ENCODE measurements at regions not wholly inside any gene's neighbourhood (a gene's known extent, or its start where the extent isn't known, plus 50 kb on each side); places are given as distances from the start of the nearest gene placed in this dataset.

DNA sequence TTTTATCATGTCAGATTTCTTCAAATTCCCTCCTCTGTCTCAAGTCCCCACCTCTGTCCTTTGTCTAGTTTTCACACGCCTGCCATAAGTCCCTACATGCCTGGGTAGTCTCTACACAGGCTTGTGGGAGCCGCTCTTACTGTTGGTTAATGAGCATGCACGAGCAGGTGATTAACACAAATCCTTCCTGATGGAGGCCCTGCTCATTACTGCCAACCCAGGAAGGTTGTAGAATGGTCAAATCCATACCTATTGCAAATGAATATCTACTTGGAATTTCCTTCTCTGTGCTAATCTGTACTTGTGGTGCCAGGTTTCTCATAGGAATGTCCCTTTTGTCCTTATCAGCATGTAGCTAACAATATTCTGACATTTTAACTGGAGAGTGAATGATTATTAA, 208.4 kb upstream of the HDX start:
- no peak for DNase-seq (ENCODE audit: low spot score)
- no peak overlapping the region for H3K4me3 ChIP-seq (ENCODE audit: severe bottlenecking)
- ATAC-seq (ENCODE audit: low read depth): no peak

DNA sequence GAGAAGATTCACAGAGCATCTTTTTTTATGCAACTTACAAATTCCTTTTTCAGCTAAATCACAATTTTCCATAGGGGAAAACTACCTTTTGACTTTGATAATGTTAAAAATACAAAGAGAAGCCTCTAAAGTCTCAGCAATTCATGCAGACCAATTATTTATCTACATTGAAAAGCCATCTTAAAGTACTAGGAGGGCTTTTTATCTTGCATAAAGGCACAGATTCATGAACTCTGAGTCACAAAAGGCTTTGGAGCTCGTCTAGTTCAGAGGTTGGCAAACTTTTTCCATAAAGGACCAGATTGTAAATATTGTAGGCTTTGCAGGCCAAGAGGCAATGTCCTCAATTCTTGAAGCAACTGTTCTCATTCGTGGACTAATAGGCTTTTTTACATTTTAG, 210.4 kb upstream of the HDX start:
- H3K27me3 ChIP-seq (ENCODE audit: insufficient read depth, poor library complexity, severe bottlenecking): no peaks in the 10 kb centered on the region
- TF ChIP-seq, protein P1, sequence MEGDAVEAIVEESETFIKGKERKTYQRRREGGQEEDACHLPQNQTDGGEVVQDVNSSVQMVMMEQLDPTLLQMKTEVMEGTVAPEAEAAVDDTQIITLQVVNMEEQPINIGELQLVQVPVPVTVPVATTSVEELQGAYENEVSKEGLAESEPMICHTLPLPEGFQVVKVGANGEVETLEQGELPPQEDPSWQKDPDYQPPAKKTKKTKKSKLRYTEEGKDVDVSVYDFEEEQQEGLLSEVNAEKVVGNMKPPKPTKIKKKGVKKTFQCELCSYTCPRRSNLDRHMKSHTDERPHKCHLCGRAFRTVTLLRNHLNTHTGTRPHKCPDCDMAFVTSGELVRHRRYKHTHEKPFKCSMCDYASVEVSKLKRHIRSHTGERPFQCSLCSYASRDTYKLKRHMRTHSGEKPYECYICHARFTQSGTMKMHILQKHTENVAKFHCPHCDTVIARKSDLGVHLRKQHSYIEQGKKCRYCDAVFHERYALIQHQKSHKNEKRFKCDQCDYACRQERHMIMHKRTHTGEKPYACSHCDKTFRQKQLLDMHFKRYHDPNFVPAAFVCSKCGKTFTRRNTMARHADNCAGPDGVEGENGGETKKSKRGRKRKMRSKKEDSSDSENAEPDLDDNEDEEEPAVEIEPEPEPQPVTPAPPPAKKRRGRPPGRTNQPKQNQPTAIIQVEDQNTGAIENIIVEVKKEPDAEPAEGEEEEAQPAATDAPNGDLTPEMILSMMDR (IDR thresholded peaks at IDR 0.05; ENCODE audit: poor library complexity, severe bottlenecking): no peak
- no peak overlapping the region for H3K27ac ChIP-seq (ENCODE audit: poor library complexity, severe bottlenecking)
- no peak overlapping the region for H3K4me3 ChIP-seq (ENCODE audit: severe bottlenecking)
- H3K9me3 ChIP-seq (ENCODE audit: severe bottlenecking): no peaks in the 10 kb centered on the region
- no peaks in the 10 kb centered on the region for H3K4me1 ChIP-seq (ENCODE audit: insufficient read depth, poor library complexity, severe bottlenecking)
- ATAC-seq (ENCODE audit: low read depth): no peak
- no peak for DNase-seq (ENCODE audit: low spot score)
- no peaks in the 10 kb centered on the region for H3K36me3 ChIP-seq (ENCODE audit: low read depth)

More for the DNA sequence above, 208.4 kb upstream of the HDX start:
- Histone ChIP-seq H3K27ac (ENCODE audit: poor library complexity, severe bottlenecking) (no peak overlapping the region), H3K4me1 (ENCODE audit: insufficient read depth, poor library complexity, severe bottlenecking) (no peaks in the 10 kb centered on the region), H3K27me3 (ENCODE audit: insufficient read depth, poor library complexity, severe bottlenecking) (no peaks in the 10 kb centered on the region), H3K36me3 (ENCODE audit: low read depth) (no peaks in the 10 kb centered on the region), H3K9me3 (ENCODE audit: severe bottlenecking) (no peaks in the 10 kb centered on the region)
- TF ChIP-seq, protein P1 (IDR thresholded peaks at IDR 0.05; ENCODE audit: poor library complexity, severe bottlenecking): no peak

DNA sequence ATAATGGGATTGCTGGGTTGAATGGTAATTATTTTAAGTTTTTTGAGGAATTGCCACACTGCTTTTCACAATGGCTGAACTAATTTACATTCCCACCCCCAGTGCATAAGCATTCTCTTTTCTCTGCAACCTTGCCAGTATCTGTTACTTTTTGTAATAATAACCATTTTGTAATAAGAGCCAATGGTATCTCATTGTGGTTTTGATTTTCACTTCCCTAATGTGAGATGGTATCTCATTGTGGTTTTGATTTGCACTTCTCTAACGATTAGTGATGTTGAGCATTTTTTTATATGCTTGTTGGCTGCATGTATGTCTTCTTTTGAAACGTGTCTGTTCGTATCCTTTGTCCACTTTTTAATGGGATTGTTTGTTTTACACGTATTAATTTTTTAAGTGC, 213.1 kb upstream of the HDX start:
- Histone ChIP-seq H3K27me3 (ENCODE audit: insufficient read depth, poor library complexity, severe bottlenecking) (no peaks in the 10 kb centered on the region), H3K4me3 (ENCODE audit: severe bottlenecking) (no peak overlapping the region), H3K27ac (ENCODE audit: poor library complexity, severe bottlenecking) (no peak overlapping the region), H3K9me3 (ENCODE audit: severe bottlenecking) (no peaks in the 10 kb centered on the region), H3K36me3 (ENCODE audit: low read depth) (no peaks in the 10 kb centered on the region), H3K4me1 (ENCODE audit: insufficient read depth, poor library complexity, severe bottlenecking) (no peaks in the 10 kb centered on the region)
- DNase-seq (ENCODE audit: low spot score): no peak
- ATAC-seq (ENCODE audit: low read depth): no peak
- TF ChIP-seq, protein P1 (IDR thresholded peaks at IDR 0.05; ENCODE audit: poor library complexity, severe bottlenecking): no peak

DNA sequence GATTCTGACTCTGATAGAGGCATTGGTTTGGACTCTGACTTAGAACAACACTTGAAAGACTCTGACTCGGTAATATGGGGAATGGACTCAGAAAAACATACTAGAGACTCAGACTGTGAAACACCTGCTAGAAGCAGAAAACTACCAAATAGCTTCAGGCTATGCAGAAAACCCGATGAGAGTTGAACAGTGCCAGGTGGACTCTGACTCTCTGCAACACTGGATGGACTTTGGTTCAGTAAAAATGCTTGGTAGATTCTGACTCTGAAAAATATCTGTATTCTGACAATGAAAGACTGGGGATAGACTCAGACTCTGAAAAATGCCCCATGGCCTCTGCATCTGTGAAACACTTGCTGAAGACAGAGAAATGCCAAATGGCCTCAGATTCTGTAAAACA, 215.1 kb upstream of the HDX start:
- Histone ChIP-seq H3K36me3 (ENCODE audit: low read depth) (no peaks in the 10 kb centered on the region), H3K27me3 (ENCODE audit: insufficient read depth, poor library complexity, severe bottlenecking) (no peaks in the 10 kb centered on the region), H3K4me3 (ENCODE audit: severe bottlenecking) (no peak overlapping the region), H3K4me1 (ENCODE audit: insufficient read depth, poor library complexity, severe bottlenecking) (no peaks in the 10 kb centered on the region), H3K27ac (ENCODE audit: poor library complexity, severe bottlenecking) (no peak overlapping the region), H3K9me3 (ENCODE audit: severe bottlenecking) (no peaks in the 10 kb centered on the region)
- DNase-seq (ENCODE audit: low spot score) (no peak), ATAC-seq (ENCODE audit: low read depth) (no peak)
- TF ChIP-seq, protein P1 (IDR thresholded peaks at IDR 0.05; ENCODE audit: poor library complexity, severe bottlenecking): no peak

DNA sequence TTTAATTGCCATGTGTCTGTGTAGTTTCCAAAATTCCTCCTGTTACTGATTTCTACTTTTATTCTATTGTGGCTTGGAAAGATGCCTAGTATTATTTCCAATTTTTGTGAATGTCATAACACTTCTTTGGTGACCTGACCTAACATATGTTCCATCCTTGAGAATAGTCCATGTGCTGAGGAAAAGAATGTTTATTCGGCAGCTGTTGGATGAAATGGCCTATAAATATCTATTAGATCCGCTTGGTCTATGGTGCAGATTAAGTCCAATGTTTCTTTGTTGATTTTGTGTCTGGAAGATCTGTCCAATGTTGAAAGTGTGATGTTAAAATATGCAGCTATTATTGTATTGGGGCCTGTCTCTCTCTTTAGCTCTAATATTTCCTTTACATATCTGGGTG, 219.2 kb upstream of the HDX start:
- Histone ChIP-seq H3K4me1 (ENCODE audit: insufficient read depth, poor library complexity, severe bottlenecking) (no peaks in the 10 kb centered on the region), H3K9me3 (ENCODE audit: severe bottlenecking) (no peaks in the 10 kb centered on the region), H3K27ac (ENCODE audit: poor library complexity, severe bottlenecking) (no peak overlapping the region), H3K36me3 (ENCODE audit: low read depth) (no peaks in the 10 kb centered on the region), H3K27me3 (ENCODE audit: insufficient read depth, poor library complexity, severe bottlenecking) (no peaks in the 10 kb centered on the region), H3K4me3 (ENCODE audit: severe bottlenecking) (no peak overlapping the region)
- TF ChIP-seq, protein P1 (IDR thresholded peaks at IDR 0.05; ENCODE audit: poor library complexity, severe bottlenecking): no peak
- no peak for ATAC-seq (ENCODE audit: low read depth)
- no peak for DNase-seq (ENCODE audit: low spot score)

Measured in RWPE2 (cell line).